Activated CD4-positive, CD25-positive, alpha-beta regulatory T cell (primary cell): ENCODE measurements at regions not wholly inside any gene's neighbourhood (a gene's known extent, or its start where the extent isn't known, plus 50 kb on each side); places are given as distances from the start of the nearest gene placed in this dataset.
"Not testable (repeated sequence)": the region's sequence is repeated elsewhere in the genome, so short reads cannot be mapped to it uniquely, and the experiment has no call there.

Experiments
- DNase-seq, 4 experiments: peaks; one replicate each; lab custom pipeline; 2025; lab: John Stamatoyannopoulos, UW

GRCh38 chr4:82077471-82077995, 296.3 kb downstream of the HNRNPD start:
- DNase-seq = not testable (repeated sequence)

GRCh38 chr4:82076809-82077208, 297.0 kb downstream of the HNRNPD start:
- DNase-seq = no peak

- DNase-seq = no peak
Measured at GRCh38 chr4:82076359-82076758, 297.4 kb downstream of the HNRNPD start.

GRCh38 chr4:82071951-82072350, 301.8 kb downstream of the HNRNPD start:
- DNase-seq = no peak

- no peak for DNase-seq
Measured at GRCh38 chr4:82069883-82070638, 303.7 kb downstream of the HNRNPD start.

- DNase-seq = no peak
Measured at GRCh38 chr4:82063017-82063416, 310.8 kb downstream of the HNRNPD start.

- no peak for DNase-seq
Measured at GRCh38 chr4:82057990-82058544, 315.7 kb downstream of the HNRNPD start.

GRCh38 chr4:82055156-82055555, 318.6 kb downstream of the HNRNPD start:
- no peak for DNase-seq

GRCh38 chr4:82053396-82053795, 320.4 kb downstream of the HNRNPD start:
- no peak for DNase-seq

GRCh38 chr4:82050796-82051195, 323.0 kb downstream of the HNRNPD start:
- no peak for DNase-seq

- no peak for DNase-seq
Measured at GRCh38 chr4:82049294-82049693, 324.5 kb downstream of the HNRNPD start.

- DNase-seq = no peak
Measured at GRCh38 chr4:82047731-82048130, 326.1 kb downstream of the HNRNPD start.

- no peak for DNase-seq
Measured at GRCh38 chr4:82046796-82047195, 327.0 kb downstream of the HNRNPD start.

DNA sequence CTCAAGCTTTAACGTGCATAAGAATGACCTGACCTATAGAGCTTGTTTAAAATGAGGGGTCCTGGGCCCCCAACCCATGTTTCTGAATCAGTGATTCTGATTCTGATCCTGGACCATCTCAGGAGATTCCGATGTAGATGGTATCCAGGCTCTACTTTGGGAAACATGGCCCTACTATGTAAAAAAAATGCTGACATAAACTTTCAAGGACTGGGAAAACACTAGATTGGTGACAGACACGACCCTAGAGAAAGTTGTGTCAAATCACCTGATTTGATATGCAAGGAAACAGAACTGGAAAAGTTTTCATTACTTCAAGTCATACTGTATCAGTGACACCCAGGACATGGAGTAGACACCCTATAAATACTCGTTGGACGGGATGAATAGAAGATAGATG, 328.5 kb downstream of the HNRNPD start:
- no peak for DNase-seq

- no peak for DNase-seq
Measured at GRCh38 chr4:82044141-82044993, 329.4 kb downstream of the HNRNPD start.

DNA sequence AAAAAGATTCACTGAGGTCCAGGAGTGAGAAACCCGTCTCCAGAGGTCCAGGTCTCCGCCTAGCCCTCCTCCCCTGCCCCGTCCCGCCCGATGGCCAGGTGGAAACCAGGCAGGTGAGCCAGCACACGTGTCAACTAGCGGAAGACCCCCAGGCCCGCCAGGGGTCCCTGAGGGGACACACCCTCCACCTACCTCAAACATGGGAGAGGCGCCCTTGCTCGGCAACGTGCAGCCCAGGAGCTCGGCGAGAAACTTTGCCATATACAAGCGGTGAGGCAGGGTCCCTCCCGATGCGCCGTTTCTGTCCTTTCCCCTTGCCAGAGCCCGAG, 330.0 kb downstream of the HNRNPD start:
- DNase-seq = no peak

- DNase-seq = no peak
Measured at GRCh38 chr4:82043081-82043808, 330.5 kb downstream of the HNRNPD start.

- DNase-seq = no peak
Measured at GRCh38 chr4:82042042-82042441, 331.7 kb downstream of the HNRNPD start.

DNA sequence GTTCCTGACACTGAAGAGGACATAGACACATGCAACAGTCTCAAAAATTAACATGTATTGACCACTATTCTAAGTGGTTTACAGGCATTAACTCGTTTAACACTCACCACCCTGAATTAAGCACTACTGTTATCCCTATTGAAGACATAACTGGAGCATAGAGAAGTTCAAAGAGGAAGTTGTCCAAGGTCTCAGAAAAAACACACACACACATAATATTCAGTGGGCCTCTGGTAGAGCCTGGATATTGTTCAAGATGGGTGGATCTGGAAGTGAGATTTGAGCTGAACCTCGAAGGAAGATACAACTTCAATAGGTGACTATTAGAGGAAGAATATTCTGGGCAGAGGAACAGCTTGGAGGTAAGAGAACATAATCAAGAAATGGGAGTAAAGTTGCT, 334.9 kb downstream of the HNRNPD start:
- no peak for DNase-seq

DNA sequence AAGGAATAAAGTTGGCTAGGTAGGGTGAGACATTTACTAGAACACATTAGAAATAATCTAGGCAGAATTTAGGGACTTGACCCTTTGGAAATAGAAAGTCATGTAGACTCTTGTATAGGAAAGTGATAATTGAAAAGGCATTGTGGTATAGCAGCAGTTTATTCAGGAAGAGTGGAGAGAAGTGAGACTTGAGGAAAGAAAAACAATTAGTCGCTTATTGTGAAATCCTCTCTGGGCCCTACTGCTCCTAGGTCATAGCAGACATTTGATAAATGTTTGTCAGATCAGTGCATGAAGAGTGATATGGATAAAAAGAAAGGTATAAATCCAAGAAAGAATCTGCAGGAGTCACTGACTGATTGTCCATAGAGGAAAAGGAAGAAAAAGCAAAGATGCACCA, 337.6 kb downstream of the HNRNPD start:
- no peak for DNase-seq

- no peak for DNase-seq
Measured at GRCh38 chr4:82034878-82035277, 338.9 kb downstream of the HNRNPD start.

GRCh38 chr4:82033862-82034261, 339.9 kb downstream of the HNRNPD start:
- DNase-seq = no peak
